Parathyroid adenoma (tissue), 2 donors: ENCODE measurements at regions not wholly inside any gene's neighbourhood (a gene's known extent, or its start where the extent isn't known, plus 50 kb on each side); places are given as distances from the start of the nearest gene placed in this dataset.
"Not testable (repeated sequence)": the region's sequence is repeated elsewhere in the genome, so short reads cannot be mapped to it uniquely, and the experiment has no call there.

ENCODE experiments used
- H2AFZ ChIP-seq: fragments of 300-600 bp; sonication (generic); one replicate; pipeline ENCODE4 v1.7.0; 2017; ENCODE audit warnings: antibody characterized with exemption, mild to moderate bottlenecking
- H3K27ac ChIP-seq: fragments of 300-600 bp; sonication (generic); one replicate; pipeline ENCODE4 v1.7.0; 2017
- H3K27me3 ChIP-seq: fragments of 300-600 bp; sonication (generic); one replicate; pipeline ENCODE4 v1.7.0; 2017; ENCODE audit warnings: low read length; ENCODE audit not compliant: control insufficient read depth, insufficient read depth
- H3K36me3 ChIP-seq: fragments of 300-600 bp; sonication (generic); one replicate; pipeline ENCODE4 v1.7.0; 2017; ENCODE audit warnings: low read length; ENCODE audit not compliant: control insufficient read depth, insufficient read depth
- H3K4me1 ChIP-seq: fragments of 300-600 bp; sonication (generic); one replicate; pipeline ENCODE4 v1.7.0; 2017; ENCODE audit warnings: control low read depth
- H3K4me2 ChIP-seq: fragments of 300-600 bp; sonication (generic); one replicate; pipeline ENCODE4 v1.7.0; 2017; ENCODE audit warnings: low read length
- H3K4me3 ChIP-seq: fragments of 300-600 bp; sonication (generic); one replicate; pipeline ENCODE4 v1.7.0; 2017; ENCODE audit warnings: low read depth, low read length
- H3K79me2 ChIP-seq: fragments of 300-600 bp; sonication (generic); one replicate; pipeline ENCODE4 v1.7.0; 2017; ENCODE audit warnings: control low read depth
- H3K9ac ChIP-seq: fragments of 300-600 bp; sonication (generic); one replicate; pipeline ENCODE4 v1.7.0; 2017; ENCODE audit warnings: mild to moderate bottlenecking
- H3K9me3 ChIP-seq: fragments of 300-600 bp; sonication (generic); one replicate; pipeline ENCODE4 v1.7.0; 2017; ENCODE audit warnings: low read length; ENCODE audit not compliant: control insufficient read depth
- CTCF ChIP-seq: fragments of 300-600 bp; sonication (generic); IDR thresholded peaks from one replicate; pipeline ENCODE4 v1.7.0; 2017; ENCODE audit warnings: antibody characterized with exemption, mild to moderate bottlenecking
- donor health status: primary hyperparathyroidism.

- H3K27ac ChIP-seq = no peak overlapping the region
- H3K36me3 ChIP-seq = no peaks in the 10 kb centered on the region
- H3K4me1 ChIP-seq = no peaks in the 10 kb centered on the region
- no peak overlapping the region for H3K4me3 ChIP-seq
- no peak for TF ChIP-seq CTCF
- H3K27me3 ChIP-seq = no peaks in the 10 kb centered on the region
- no peaks in the 10 kb centered on the region for H3K9me3 ChIP-seq
- no peaks in the 10 kb centered on the region for H3K79me2 ChIP-seq
- no peak overlapping the region for H3K9ac ChIP-seq
- no peak overlapping the region for H2AFZ ChIP-seq
- H3K4me2 ChIP-seq = no peak overlapping the region
Observed at GRCh38 chr5:29208024-29208423, 1985.5 kb upstream of the CDH6 start.

- Histone ChIP-seq H3K27me3 (no peaks in the 10 kb centered on the region), H3K9ac (no peak overlapping the region), H2AFZ (no peak overlapping the region), H3K9me3 (no peaks in the 10 kb centered on the region), H3K4me1 (no peaks in the 10 kb centered on the region), H3K4me3 (no peak overlapping the region), H3K27ac (no peak overlapping the region), H3K79me2 (no peaks in the 10 kb centered on the region), H3K4me2 (no peak overlapping the region), H3K36me3 (no peaks in the 10 kb centered on the region)
- TF ChIP-seq CTCF = no peak
Observed at GRCh38 chr5:29203049-29203448, 1990.4 kb upstream of the CDH6 start.

GRCh38 chr5:29197631-29198454, 1995.6 kb upstream of the CDH6 start:
- Histone ChIP-seq H3K36me3 (no peaks in the 10 kb centered on the region), H3K9ac (no peak overlapping the region), H3K4me2 (no peak overlapping the region), H3K79me2 (no peaks in the 10 kb centered on the region), H3K4me1 (no peaks in the 10 kb centered on the region), H3K27me3 (no peaks in the 10 kb centered on the region), H3K9me3 (no peaks in the 10 kb centered on the region), H3K27ac (no peak overlapping the region), H3K4me3 (no peak overlapping the region), H2AFZ (no peak overlapping the region)
- no peak for TF ChIP-seq CTCF

- Histone ChIP-seq H3K27me3 (no peaks in the 10 kb centered on the region), H3K4me2 (no peak overlapping the region), H3K4me1 (no peaks in the 10 kb centered on the region), H3K79me2 (no peaks in the 10 kb centered on the region), H3K36me3 (no peaks in the 10 kb centered on the region), H3K27ac (no peak overlapping the region), H3K9ac (no peak overlapping the region), H3K9me3 (no peaks in the 10 kb centered on the region), H2AFZ (no peak overlapping the region), H3K4me3 (no peak overlapping the region)
- no peak for TF ChIP-seq CTCF
Observed at GRCh38 chr5:29193972-29194371, 1999.5 kb upstream of the CDH6 start.

- not testable (repeated sequence) for H3K4me1 ChIP-seq, H3K9me3 ChIP-seq, H3K27ac ChIP-seq, H3K4me3 ChIP-seq, H3K4me2 ChIP-seq, H3K79me2 ChIP-seq, H2AFZ ChIP-seq, H3K27me3 ChIP-seq, H3K9ac ChIP-seq, H3K36me3 ChIP-seq
Observed at GRCh38 chr5:29191269-29192048, 2002.0 kb upstream of the CDH6 start.

- H3K27me3 ChIP-seq, H3K9ac ChIP-seq, H2AFZ ChIP-seq, H3K4me3 ChIP-seq, H3K4me1 ChIP-seq, H3K36me3 ChIP-seq, H3K79me2 ChIP-seq, H3K4me2 ChIP-seq, H3K9me3 ChIP-seq, H3K27ac ChIP-seq: not testable (repeated sequence)
Observed at GRCh38 chr5:29190398-29190797, 2003.1 kb upstream of the CDH6 start.

GRCh38 chr5:29186380-29186779, 2007.1 kb upstream of the CDH6 start:
- not testable (repeated sequence) for H3K36me3 ChIP-seq, H3K79me2 ChIP-seq, H3K27me3 ChIP-seq, H3K27ac ChIP-seq, H3K4me3 ChIP-seq, H3K4me2 ChIP-seq, H3K4me1 ChIP-seq, H3K9ac ChIP-seq, H2AFZ ChIP-seq, H3K9me3 ChIP-seq
